Progenitor cell of endocrine pancreas (in vitro differentiated cells): ENCODE measurements at regions not wholly inside any gene's neighbourhood (a gene's known extent, or its start where the extent isn't known, plus 50 kb on each side); places are given as distances from the start of the nearest gene placed in this dataset.
"Not testable (repeated sequence)": the region's sequence is repeated elsewhere in the genome, so short reads cannot be mapped to it uniquely, and the experiment has no call there.

Experiments
- DNase-seq: peaks from one replicate; pipeline ENCODE4 v3.0.0; 2021; ENCODE audit warnings: low spot score; ENCODE audit not compliant: unreplicated experiment
- H3K27ac Mint-ChIP-seq: 2 replicates; pipeline ENCODE4 v1.8.0; 2021; ENCODE audit warnings: mild to moderate bottlenecking, moderate library complexity, mixed read lengths
- H3K27me3 Mint-ChIP-seq: 2 replicates; pipeline ENCODE4 v1.8.0; 2021; ENCODE audit warnings: mixed read lengths
- H3K36me3 Mint-ChIP-seq: 2 replicates; pipeline ENCODE4 v1.8.0; 2022; ENCODE audit warnings: mixed read lengths; ENCODE audit not compliant: insufficient read depth
- H3K4me1 Mint-ChIP-seq: 2 replicates; pipeline ENCODE4 v1.8.0; 2021; ENCODE audit warnings: low read depth, mixed read lengths
- H3K4me3 Mint-ChIP-seq: 2 replicates; pipeline ENCODE4 v1.8.0; 2021; ENCODE audit warnings: low read depth, mild to moderate bottlenecking, moderate library complexity, mixed read lengths
- H3K9me3 Mint-ChIP-seq: 2 replicates; pipeline ENCODE4 v1.8.0; 2021; ENCODE audit warnings: low read depth, mixed read lengths
- CTCF ChIP-seq: fragments of 200-600 bp; sonication (generic); IDR thresholded peaks from one replicate; pipeline ENCODE4 v1.5.0; 2021; ENCODE audit warnings: antibody characterized with exemption, mild to moderate bottlenecking; ENCODE audit not compliant: unreplicated experiment

- Mint-ChIP-seq H3K9me3 (peaks cover 48% of the 10 kb centered on the region), H3K27me3 (no peaks in the 10 kb centered on the region), H3K4me1 (no peaks in the 10 kb centered on the region), H3K27ac (no peak overlapping the region), H3K36me3 (peaks cover 7% of the 10 kb centered on the region), H3K4me3 (no peak overlapping the region)
- TF ChIP-seq CTCF = no peak
- DNase-seq = no peak
Measured at GRCh38 chr15:21271566-21271965, 168.7 kb downstream of the POTEB3 start.

- H3K36me3 Mint-ChIP-seq = peaks cover 7% of the 10 kb centered on the region
- no peaks in the 10 kb centered on the region for H3K4me1 Mint-ChIP-seq
- no peak overlapping the region for H3K4me3 Mint-ChIP-seq
- no peak overlapping the region for H3K27ac Mint-ChIP-seq
- H3K27me3 Mint-ChIP-seq = no peaks in the 10 kb centered on the region
- DNase-seq = no peak
- no peak for TF ChIP-seq CTCF
- peaks cover 56% of the 10 kb centered on the region for H3K9me3 Mint-ChIP-seq
Measured at GRCh38 chr15:21270474-21270873, 169.8 kb downstream of the POTEB3 start.

GRCh38 chr15:21269673-21270072 lies 170.6 kb downstream of the POTEB3 start:
- H3K27ac Mint-ChIP-seq, H3K27me3 Mint-ChIP-seq, H3K4me1 Mint-ChIP-seq, H3K4me3 Mint-ChIP-seq, H3K36me3 Mint-ChIP-seq, DNase-seq: not testable (repeated sequence)
- H3K9me3 Mint-ChIP-seq = peaks cover 60% of the 10 kb centered on the region

GRCh38 chr15:21269121-21269520 lies 171.2 kb downstream of the POTEB3 start:
- peaks cover 7% of the 10 kb centered on the region for H3K36me3 Mint-ChIP-seq

GRCh38 chr15:21268436-21268940 lies 171.8 kb downstream of the POTEB3 start:
- Mint-ChIP-seq H3K4me3 (no peak overlapping the region), H3K36me3 (peaks cover 7% of the 10 kb centered on the region), H3K27ac (no peak overlapping the region), H3K9me3 (peaks cover 67% of the 10 kb centered on the region), H3K4me1 (no peaks in the 10 kb centered on the region), H3K27me3 (no peaks in the 10 kb centered on the region)
- TF ChIP-seq CTCF = no peak
- DNase-seq = no peak

More at GRCh38 chr15:21269121-21269520, 171.2 kb downstream of the POTEB3 start:
- Mint-ChIP-seq H3K27ac (no peak overlapping the region), H3K27me3 (no peaks in the 10 kb centered on the region), H3K9me3 (peaks cover 64% of the 10 kb centered on the region), H3K4me1 (no peaks in the 10 kb centered on the region), H3K4me3 (no peak overlapping the region)
- no peak for DNase-seq
- TF ChIP-seq CTCF = no peak

GRCh38 chr15:21267671-21268395 lies 172.5 kb downstream of the POTEB3 start:
- Mint-ChIP-seq H3K27me3 (no peaks in the 10 kb centered on the region), H3K27ac (no peak overlapping the region), H3K9me3 (peaks cover 70% of the 10 kb centered on the region), H3K36me3 (peaks cover 7% of the 10 kb centered on the region), H3K4me3 (no peak overlapping the region), H3K4me1 (no peaks in the 10 kb centered on the region)
- no peak for DNase-seq
- TF ChIP-seq CTCF = no peak
